GM19452 (cell line): ENCODE measurements at regions not wholly inside any gene's neighbourhood (a gene's known extent, or its start where the extent isn't known, plus 50 kb on each side); places are given as distances from the start of the nearest gene placed in this dataset.
A peak's percentile ranks its signal among the peaks of the same experiment; 100 is the strongest.
"Not testable (repeated sequence)": the region's sequence is repeated elsewhere in the genome, so short reads cannot be mapped to it uniquely, and the experiment has no call there.

ENCODE experiments used
- ATAC-seq: cut with Tn5 transposase; IDR thresholded peaks from one replicate; pipeline ENCODE4 v1.9.1; 2021; ENCODE audit not compliant: unreplicated experiment

DNA sequence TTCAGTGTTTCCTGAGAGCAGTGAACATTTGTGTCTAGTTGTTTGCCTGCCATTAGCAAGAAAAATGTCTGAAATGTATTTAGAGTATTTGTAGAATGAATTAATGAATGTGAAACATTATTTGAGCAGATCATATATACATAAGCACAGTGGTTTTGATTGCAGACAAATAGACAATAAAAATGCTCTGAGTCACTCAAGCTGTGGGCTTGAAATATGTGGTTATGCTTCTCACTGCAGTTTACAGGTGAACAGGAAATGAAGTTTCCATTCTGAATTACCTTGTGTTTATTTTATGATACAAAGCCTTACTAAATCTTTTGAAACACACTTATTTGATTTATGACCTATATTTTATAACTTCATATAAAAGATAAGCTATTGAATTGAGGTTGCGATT is 827.7 kb downstream of the TMTC2 start:
- no peak for ATAC-seq

DNA sequence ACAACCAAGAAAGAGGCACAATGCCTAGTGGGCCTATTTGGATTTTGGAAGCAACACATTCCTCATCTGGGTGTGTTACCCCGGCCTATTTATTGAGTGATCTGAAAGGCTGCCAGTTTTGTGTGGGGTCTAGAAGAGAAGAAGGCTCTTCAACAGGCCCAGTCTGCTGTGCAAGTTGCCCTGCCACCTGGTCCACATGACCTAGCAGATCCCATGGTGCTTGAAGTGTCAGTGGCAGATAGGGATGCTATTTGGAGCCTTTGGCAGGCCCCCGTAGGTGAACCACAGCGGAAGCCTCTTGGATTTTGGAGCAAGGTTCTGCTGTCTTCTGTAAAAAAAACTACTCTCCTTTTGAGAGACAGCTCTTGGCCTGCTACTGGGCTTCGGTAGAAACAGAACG is 820.1 kb downstream of the TMTC2 start:
- no peak for ATAC-seq

DNA sequence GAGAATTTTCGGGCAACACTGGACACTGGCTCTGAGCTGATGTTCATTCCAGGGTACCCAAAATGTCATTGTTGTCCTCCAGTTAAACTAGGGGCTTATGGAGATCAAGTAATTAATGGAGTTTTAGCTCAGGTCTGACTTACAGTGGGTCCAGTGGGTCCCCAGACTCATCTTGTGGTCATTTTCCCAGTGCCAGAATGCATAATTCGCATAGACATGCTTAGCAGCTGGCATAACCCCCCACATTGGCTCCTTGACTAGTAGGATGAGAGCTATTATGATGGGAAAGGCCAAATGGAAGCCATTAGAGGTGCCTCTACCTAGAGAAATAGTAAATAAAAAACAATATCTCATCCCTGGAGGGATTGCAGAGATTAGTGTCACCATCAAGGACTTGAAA is 818.9 kb downstream of the TMTC2 start:
- ATAC-seq = no peak

DNA sequence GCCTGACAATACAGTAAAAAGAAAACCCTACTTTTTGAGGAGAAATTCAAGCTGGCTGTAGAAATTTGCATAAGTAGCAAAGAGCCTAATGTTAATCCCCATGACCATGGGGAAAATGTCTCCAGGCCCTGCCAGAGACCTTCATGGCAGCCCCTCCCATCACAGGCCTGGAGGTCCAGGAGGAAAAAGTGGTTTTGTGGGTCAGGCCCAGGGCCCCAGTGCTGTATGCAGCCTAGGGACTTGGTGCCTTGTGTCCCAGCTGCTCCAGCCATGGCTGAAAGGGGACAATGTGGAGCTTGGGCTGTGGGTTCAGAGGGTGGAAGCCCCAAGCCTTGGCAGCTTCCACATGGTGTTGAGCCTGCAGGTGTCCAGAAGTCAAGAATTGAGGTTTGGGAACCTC is 813.2 kb downstream of the TMTC2 start:
- ATAC-seq = not testable (repeated sequence)

DNA sequence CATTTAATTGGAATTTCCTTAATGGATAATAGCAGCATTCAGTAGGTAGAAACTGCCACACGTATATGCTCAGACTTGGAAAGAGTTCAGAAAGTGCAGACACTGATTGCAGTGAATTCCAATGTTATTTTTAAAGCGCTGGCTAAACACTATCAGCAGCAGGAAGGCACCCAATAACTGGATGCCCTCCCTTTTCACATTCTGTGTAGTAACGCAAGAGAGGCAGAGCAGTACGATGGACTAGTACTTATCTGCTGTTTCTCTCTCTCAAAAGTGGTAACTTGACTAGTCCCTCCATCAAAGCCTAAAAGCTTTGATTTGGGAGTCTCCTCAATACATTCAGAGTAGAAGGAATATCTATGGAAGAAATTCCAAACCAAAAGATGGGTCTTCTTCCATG is 791.0 kb downstream of the TMTC2 start:
- ATAC-seq = no peak

DNA sequence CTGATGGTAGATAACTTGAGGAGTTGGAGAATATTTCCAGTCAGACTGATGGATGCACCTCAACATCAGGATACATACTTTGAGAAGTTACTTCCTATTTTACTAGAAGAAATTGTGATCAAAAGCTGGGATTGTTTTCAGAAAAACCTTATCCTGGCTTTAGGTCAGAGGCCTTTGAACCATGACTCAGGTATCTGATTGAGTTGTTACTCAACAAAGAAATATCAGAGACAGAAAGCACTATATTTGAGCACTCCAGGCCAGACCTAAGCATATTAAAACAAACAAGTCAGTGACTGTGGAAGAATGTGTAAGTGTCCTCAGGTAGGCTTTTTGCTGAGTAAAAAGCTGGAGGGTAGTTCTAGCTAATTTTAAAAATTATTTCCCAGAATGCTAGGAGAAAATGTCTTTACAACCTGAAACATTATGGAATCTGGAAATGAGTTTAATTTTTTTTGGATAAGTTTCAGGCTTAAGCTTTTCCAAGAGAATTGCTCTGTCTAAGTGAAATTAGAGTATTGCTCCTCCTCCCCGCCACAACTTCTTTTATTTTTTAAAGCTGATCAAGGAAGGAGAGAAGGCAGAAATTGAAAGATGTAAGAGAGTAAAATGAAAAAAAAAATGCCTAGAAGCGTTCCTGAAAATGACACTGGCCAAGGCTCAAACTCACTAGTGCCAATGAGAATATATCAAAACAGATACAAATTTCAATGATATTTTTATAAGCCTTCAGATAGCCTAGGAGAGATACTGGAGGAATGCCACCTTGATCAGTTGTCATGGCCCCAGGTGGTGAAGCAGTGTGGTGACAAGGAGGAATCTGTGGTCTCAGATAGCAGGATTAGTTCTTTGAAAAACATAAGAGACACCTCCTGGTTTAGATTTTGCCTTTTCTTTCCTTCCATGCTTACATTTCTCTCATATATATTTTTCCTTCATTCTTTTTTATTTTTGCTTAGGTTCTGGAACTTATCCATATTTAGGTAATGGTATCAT is 790.3 kb downstream of the TMTC2 start:
- no peak for ATAC-seq

DNA sequence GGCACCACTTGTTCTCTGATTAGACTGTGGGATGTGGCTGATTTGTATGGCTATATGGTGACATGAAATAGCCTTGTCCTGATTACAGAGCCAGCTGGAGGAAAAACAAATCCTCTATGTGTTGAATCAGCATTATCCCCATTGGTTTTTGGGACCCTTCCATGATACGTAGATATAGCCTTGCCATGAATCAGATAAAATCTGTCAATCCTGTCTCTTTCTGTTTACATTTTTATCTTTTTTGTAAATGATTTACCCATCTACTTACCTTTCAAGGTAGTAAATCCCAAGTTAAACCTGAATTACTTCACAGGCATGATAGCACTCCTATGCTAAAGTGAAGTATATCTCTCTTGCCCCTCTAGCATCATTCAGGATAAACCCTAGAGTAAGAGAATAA is 789.3 kb downstream of the TMTC2 start:
- ATAC-seq = no peak

DNA sequence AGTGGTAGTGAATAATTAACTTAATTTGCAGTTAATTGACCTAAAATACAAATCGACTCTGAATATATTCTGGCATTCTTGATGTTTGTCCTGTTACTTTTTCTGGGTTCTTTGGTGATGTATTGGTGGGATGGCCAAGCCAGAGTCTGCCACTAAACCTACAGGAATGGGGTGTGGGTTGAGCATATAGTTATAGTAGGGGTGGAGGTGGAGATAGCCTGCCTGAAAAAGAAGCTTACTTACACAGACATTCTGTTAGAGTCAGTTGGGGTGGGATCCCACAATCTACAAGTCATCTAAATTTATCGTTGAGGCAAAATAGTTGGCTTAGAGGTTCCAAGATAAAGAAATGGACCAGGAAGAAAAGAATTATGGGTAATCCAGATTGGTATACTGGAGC is 787.7 kb downstream of the TMTC2 start:
- no peak for ATAC-seq

DNA sequence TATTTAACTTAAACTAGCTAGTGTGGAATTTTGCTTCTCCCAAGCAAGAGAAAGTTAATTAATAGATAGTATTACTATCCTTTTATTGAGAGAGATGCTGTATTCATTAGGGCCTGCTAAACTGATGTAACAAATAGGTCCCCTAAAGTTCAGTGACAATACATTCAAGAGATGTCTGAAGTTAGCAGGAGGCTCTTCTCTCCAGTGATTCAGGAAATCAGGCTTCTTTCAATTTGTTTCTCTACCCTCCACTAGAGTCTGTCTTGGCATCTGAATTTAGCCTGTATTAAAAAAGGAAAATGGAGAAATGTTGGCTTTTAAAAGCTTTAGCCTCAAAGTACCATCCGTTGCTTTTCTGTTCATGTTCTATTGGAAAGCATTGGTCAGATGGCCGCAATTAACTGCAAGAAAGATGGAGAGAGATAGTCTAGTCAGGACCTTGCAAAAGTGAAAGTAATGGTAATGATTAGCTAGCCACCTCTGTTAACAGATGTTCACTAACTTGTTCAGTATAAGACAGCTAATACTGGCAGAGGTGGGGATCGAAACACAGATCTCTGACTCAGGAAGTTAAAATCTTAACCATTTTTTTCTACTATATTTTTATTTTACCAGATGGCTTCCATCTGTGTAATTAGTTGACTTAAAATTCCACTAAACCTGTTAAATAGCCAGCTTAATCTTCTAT is 786.8 kb downstream of the TMTC2 start:
- ATAC-seq = peak; percentile 98

DNA sequence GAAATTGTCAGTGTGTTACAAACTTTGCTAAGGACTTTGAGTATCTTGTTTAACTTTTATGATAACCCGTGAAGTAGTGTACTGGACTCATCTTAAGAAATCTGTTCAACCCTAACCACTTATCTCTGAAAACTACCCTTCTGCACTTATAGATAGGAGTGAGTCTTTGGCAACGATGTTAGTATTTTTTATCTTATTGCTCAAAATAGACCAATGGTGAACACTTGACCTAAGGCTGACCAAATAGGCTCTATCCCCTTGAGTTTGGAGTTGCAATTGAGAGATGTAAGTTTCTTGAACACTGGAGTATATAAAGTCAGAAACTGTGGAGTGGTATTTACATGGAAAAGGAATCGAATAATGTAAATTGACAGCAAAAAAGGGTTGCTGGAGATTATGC is 786.1 kb downstream of the TMTC2 start:
- ATAC-seq = no peak

DNA sequence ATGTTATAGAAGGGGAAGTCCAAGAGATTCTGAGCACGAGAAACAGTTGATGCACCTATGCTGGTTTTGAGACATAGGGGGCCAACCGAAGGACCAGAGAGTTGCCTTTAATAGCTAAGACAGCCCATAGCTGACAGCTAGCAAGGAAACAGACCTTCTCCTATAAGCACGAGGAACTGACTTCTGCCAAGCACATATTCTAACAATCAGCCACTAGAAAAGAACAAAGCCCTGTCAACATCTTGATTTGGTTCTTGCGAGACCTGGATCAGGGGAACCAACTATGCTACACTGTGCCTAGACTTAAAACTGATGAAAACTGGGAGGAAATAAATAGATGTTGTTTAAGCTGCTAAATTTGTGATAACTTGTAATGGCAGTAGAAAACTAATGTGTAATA is 785.6 kb downstream of the TMTC2 start:
- ATAC-seq = no peak

DNA sequence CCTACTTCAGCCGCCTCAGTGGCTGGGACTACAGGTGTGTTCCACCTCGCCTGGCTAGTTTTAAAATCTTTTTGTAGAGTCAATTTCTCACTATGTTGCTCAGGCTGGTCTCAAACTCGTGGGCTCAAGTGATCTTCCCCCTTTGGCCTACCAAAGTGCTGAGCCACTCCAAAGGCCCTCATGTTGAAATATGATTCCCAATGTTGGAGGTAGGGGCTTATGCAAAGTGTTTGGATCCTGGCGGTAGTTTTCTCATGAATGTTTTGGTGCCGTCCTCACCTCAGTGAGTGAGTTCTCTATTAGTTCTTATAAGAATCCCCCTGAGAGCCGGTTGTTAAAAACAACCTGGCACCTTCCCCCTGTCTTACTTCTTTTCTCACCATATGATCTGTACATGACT is 784.6 kb downstream of the TMTC2 start:
- ATAC-seq = no peak

DNA sequence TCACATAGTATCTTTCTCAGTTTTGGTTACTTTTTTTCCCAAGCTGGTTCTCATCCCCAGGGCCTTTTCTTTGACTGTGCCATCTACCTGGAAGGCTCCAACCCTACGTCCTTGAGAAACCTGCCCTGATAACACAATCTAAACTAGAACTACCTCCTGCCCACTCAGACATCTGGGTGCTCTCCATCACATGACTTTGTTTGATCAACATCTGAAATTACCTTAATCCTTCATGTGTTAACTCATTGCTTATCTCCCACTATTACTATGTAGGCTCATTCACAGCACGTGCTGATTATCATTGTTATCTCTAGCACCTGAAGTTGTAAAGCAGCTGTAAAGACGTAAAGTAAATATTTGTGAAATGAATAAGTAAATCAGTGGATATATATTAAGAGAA is 784.0 kb downstream of the TMTC2 start:
- no peak for ATAC-seq

DNA sequence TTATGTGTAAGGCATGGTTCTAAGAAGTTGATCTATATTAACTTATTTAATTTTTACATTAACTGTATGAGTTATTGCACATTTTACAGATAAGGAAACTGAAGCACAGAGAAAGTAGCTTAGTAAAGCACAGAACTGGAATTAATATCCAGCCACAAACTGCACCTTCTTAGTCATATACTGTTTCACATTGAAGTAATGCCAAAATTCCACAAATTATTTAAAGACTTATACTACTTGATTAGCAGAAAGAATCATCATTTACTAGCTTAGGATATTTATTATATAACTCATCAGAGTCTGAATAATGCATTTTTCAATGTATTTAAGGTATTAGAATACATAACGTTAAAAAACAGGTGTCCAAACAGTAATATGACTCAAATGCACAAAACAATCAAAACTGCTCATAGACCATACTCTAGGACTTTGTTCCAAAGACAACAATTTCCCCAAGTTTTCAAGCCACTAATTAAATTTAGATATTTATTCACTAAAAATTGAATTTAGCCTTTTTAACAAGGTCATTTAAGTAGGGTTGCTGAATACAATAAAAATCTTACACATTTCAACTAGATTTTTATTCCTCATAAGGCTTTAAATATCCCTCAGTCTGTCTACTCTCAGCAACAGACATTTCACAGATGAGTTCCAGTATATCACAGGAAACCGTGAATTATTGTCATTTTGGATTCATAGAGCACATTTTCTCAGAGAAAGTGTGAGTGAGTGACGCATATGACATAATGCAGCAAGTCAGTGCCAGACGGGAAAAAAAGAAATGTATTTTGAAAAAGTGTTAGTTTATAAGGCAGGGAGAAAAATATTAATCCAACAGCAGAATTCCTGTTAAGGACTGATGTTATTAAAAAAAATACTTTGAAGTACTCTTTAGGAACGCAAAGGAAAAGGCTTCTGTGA is 782.5 kb downstream of the TMTC2 start:
- ATAC-seq = no peak

DNA sequence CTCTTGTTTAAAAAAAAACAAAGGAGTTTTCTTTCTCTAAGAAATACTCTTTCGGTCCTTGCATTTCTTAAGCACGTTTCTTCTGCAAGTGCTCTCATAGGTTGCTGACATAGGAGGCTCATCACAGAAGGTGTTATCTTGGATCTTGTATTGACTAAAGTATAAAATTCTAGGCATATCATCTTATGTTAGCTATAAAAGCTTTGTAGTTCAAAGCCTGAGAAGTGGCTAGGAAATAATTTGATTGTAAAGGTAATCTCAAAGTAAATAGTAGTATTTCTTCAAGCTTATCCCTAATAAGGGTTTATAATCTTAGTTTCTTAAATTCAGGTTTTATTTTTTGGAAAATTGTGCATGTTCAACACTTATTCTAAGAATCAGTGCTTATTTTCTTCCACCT is 778.9 kb downstream of the TMTC2 start:
- no peak for ATAC-seq

DNA sequence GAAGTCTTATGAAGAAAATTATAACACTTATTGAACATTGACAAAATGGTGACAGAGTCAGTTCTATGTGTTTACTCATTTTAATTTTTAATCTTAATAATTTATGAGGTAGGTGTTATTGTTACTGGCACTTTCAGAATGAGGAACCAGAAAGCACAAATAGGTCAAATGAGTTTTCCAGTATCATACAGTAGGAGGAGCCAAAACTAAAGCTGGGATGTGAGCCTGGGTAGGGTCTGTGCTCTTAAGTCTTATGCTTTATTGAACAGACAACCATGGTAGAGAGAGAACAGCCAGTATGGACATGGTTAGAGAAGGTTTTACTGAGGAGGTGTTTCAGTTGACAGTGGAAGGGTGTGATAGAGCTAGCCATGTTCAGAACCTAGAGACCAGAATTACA is 775.7 kb downstream of the TMTC2 start:
- no peak for ATAC-seq

DNA sequence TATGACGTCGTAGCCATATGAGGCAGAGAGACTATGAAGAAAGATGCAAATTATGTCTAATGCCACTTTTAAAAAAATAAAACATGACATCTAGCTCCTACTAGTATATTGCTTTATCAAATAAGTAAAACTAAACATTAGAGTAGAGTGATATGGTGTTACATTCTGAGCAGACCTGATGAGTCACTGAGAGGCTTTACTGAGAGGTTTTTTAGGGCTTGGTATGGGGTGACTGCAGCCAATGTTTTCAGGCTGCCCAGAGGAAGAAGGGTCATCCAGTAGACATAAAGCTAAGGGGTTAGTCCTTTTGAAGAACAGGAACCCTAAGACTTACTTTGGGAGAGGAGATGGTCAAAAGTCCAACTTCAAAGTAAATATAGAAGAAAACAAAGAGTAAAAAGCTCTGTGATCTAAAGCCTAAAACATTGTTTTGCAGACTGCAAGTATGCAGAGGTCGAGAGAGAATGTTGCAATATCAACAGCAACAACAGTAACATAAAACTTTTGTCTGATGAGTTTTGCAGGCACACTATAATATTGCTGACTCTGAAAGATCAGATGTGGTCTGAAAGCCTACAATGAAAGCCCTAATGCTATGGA is 774.7 kb downstream of the TMTC2 start:
- ATAC-seq = no peak

DNA sequence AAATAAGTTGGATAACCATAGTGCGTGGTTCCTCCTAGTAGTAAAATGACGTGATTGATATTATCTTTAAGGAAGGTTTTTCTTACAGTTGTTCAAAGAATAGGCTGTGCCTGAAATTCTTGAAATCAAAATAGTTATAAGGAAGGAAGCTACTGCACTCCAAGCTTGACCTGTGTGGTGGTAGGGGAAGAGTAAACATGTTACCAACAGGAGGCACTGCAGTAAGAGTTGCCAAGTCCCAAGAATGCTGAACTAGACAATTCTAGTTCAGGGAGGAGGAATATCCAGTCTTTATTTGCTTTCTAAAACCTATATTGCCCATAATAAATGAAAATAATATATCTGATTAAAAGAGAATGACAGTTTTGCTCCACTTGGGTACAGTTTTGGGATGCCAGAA is 764.5 kb downstream of the TMTC2 start:
- ATAC-seq = no peak

DNA sequence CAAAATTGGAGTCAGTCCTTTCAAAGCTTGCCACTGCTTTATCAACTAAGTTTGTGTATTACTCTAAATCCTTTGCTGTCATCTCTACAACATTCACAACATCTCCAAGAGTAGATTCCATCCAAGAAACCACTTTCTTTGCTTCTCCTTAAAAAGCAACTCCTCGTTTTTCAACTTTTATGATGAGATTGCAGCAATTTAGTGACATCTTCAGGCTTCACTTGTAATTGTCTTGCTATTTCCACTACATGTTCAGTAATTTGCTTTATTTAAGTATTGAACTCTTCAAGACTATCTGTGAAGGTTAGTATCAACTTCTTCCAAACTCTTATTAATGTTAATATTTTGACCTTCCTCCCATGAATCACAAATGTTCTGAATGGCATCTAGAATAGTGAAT is 747.9 kb downstream of the TMTC2 start:
- no peak for ATAC-seq

DNA sequence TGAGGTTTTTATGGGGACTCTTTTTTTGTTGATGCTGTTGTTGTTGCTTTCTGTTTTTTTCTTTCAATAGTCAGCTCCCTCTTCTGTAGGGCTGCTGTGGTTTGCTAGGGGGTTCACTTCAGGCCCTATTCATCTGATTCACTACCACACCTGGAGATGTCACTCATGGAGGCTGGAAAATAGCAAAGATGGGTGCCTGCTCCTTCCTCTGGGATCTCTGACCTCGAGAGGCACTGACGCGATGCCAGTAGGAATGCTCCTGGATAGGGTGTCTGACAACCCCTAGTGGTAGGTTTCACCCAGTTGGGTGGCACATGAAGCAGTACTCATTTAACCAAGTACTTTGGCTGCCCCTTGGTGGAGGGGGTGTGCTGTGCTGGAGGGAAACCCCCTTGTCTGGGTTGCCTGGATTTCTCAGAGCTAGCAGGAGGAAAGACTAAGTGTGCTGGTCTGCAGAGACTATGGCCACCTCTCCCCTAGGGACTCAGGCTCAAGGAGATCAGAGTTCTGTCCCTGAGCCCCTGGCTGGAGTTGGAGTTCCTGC is 745.5 kb downstream of the TMTC2 start:
- no peak for ATAC-seq
